ENCODE measurements at regions not wholly inside any gene's neighbourhood (a gene's known extent, or its start where the extent isn't known, plus 50 kb on each side); places are given as distances from the start of the nearest gene placed in this dataset.

GRCh38 chr1:81151206-81151605 lies 649.5 kb upstream of the ADGRL2 start:
- WGBS, 2 experiments (ENCODE audit: insufficient coverage in 1 of 2, insufficient read length in 1 of 2) = 67 to 88% methylated on average over 1 of the region's 1 CpG
- H3K4me3 Mint-ChIP-seq = no peak overlapping the region
- no peaks in the 10 kb centered on the region for H3K27me3 Mint-ChIP-seq (ENCODE audit: insufficient read depth)
- no peaks in the 10 kb centered on the region for H3K36me3 ChIP-seq (ENCODE audit: control insufficient read depth, insufficient read depth, low read length)
- H3K9me3 ChIP-seq (ENCODE audit: control insufficient read depth, low read length) = no peaks in the 10 kb centered on the region
- no peak overlapping the region for H3K9ac ChIP-seq (ENCODE audit: extremely low read depth, low read length, poor library complexity, severe bottlenecking)
- H3K27ac ChIP-seq (ENCODE audit: low read depth, low read length) = no peak overlapping the region
- no peaks in the 10 kb centered on the region for H3K27me3 ChIP-seq (ENCODE audit: control insufficient read depth, insufficient read depth, low read length, poor library complexity, severe bottlenecking)
- H3K4me3 ChIP-seq (ENCODE audit: low read length) = no peak overlapping the region
- no peaks in the 10 kb centered on the region for H3K36me3 Mint-ChIP-seq (ENCODE audit: low read depth)
- no peaks in the 10 kb centered on the region for H3K4me1 ChIP-seq (ENCODE audit: control insufficient read depth, insufficient read depth, low read length)
- TF ChIP-seq CTCF (conservative IDR thresholded peaks at IDR 0.05) = no peak
- no peak for DNase-seq
- peaks cover 2% of the 10 kb centered on the region for H3K4me1 Mint-ChIP-seq
- no peaks in the 10 kb centered on the region for H3K9me3 Mint-ChIP-seq
- H3K27ac Mint-ChIP-seq = no peak overlapping the region

DNA sequence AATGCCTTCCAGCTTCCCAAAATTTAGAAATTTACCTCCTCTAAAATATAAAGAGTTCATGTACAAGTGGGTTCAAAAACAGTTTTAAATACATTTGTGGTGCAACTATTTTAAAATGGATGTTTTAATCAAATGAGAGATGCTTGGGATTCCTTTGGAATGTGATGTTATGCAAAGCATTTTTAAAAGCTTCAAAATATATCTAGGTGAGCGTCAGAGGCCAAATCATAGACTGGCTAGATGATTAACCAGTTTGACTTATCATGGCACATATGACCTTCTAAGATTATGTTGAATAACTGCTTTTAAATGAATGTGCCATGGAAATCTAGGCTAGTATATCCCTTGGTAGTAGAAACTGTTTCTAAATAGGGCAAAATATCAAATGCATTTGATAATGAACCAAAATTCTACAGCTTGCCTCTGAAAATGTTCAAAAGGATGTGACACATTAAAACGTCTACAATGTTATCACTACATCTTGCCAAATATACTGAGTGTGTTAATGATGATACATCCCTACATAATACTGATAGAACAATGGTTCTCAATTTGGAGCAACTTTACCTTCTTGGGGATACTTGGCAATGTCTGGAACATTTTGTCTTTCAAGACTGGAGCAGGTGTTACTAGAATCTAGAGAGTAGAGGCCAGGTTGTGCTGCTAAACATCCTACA lies 650.9 kb upstream of the ADGRL2 start:
- Histone ChIP-seq H3K27me3 (ENCODE audit: control insufficient read depth, insufficient read depth, low read length, poor library complexity, severe bottlenecking) (no peaks in the 10 kb centered on the region), H3K4me3 (ENCODE audit: low read length) (no peak overlapping the region), H3K36me3 (ENCODE audit: control insufficient read depth, insufficient read depth, low read length) (no peaks in the 10 kb centered on the region), H3K9ac (ENCODE audit: extremely low read depth, low read length, poor library complexity, severe bottlenecking) (no peak overlapping the region), H3K9me3 (ENCODE audit: control insufficient read depth, low read length) (no peaks in the 10 kb centered on the region), H3K4me1 (ENCODE audit: control insufficient read depth, insufficient read depth, low read length) (no peaks in the 10 kb centered on the region), H3K27ac (ENCODE audit: low read depth, low read length) (no peak overlapping the region)
- DNase-seq = no peak
- Mint-ChIP-seq H3K27me3 (ENCODE audit: insufficient read depth) (no peaks in the 10 kb centered on the region), H3K36me3 (ENCODE audit: low read depth) (no peaks in the 10 kb centered on the region), H3K27ac (no peak overlapping the region), H3K9me3 (no peaks in the 10 kb centered on the region), H3K4me3 (no peak overlapping the region), H3K4me1 (peaks cover 16% of the 10 kb centered on the region)
- WGBS, 2 experiments (ENCODE audit: insufficient coverage in 1 of 2, insufficient read length in 1 of 2) = 80 to 96% methylated on average over 1 to 2 of the region's 2 CpGs
- TF ChIP-seq CTCF (conservative IDR thresholded peaks at IDR 0.05) = no peak

DNA sequence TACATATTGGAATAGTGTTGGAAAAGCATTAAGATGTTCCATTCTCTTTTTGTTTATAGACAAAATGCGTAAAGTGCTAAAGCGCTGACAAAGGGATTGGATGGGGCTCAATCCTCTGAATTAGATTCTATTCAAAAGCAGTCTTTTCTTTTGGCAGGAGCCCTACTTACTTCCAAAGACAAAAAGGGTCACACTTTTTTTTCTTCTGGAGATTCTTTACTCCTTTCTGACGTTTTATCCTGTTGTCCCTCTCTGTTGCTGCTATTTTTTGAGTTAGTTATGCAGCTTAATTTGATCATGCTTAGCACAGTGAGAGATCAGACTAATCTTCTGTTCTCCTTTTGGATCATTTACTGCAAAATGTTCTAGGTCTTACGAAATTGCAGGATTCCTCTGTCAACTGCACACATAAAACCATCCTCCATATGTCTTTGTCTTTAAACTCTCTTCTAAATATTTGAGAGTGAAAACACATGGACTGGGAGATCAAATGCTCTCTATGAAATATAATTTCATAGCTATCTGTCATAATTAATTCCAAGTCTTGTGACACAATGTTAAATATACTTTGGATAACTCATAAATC lies 656.4 kb upstream of the ADGRL2 start:
- H3K27ac ChIP-seq (ENCODE audit: low read depth, low read length) = peak overlapping the region; percentile 12
- peaks cover 17% of the 10 kb centered on the region for H3K4me1 Mint-ChIP-seq
- H3K4me3 Mint-ChIP-seq = no peak overlapping the region
- TF ChIP-seq CTCF (conservative IDR thresholded peaks at IDR 0.05) = no peak
- H3K9ac ChIP-seq (ENCODE audit: extremely low read depth, low read length, poor library complexity, severe bottlenecking) = no peak overlapping the region
- no peaks in the 10 kb centered on the region for H3K4me1 ChIP-seq (ENCODE audit: control insufficient read depth, insufficient read depth, low read length)
- no peaks in the 10 kb centered on the region for H3K36me3 Mint-ChIP-seq (ENCODE audit: low read depth)
- DNase-seq = no peak
- no peaks in the 10 kb centered on the region for H3K27me3 ChIP-seq (ENCODE audit: control insufficient read depth, insufficient read depth, low read length, poor library complexity, severe bottlenecking)
- H3K27ac Mint-ChIP-seq = no peak overlapping the region
- H3K9me3 ChIP-seq (ENCODE audit: control insufficient read depth, low read length) = peaks cover 6% of the 10 kb centered on the region
- H3K4me3 ChIP-seq (ENCODE audit: low read length) = no peak overlapping the region
- peaks cover 2% of the 10 kb centered on the region for H3K9me3 Mint-ChIP-seq
- H3K27me3 Mint-ChIP-seq (ENCODE audit: insufficient read depth) = no peaks in the 10 kb centered on the region
- no peaks in the 10 kb centered on the region for H3K36me3 ChIP-seq (ENCODE audit: control insufficient read depth, insufficient read depth, low read length)
- WGBS, 2 experiments (ENCODE audit: insufficient coverage in 1 of 2, insufficient read length in 1 of 2) = 56 to 71% methylated on average over 4 of the region's 4 CpGs

All from endodermal cell (in vitro differentiated cells).